ENCODE measurements at regions not wholly inside any gene's neighbourhood (a gene's known extent, or its start where the extent isn't known, plus 50 kb on each side); places are given as distances from the start of the nearest gene placed in this dataset.
"Not testable (repeated sequence)": the region's sequence is repeated elsewhere in the genome, so short reads cannot be mapped to it uniquely, and the experiment has no call there.

DNA sequence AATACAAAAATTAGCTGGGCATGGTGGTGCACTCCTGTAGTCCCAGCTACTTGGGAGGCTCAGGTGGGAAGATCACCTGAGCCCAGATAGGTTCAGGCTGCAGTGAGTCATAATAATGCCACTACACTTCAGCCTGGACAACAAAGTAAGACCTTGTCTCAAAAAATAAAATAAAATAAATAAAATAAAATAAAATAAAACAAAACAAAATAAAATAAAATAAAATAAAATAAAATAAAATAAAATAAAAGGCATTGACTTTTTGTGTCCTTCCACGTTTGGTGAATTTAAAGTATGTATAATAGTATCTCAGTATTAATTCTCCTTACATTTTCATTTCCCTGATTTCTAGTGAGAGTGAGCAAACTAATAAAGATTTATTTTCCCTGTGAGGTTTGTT lies 113.6 kb downstream of the ZIC1 start:
- DNase-seq; ATAC-seq; CTCF ChIA-PET; POLR2A ChIA-PET; H3K27me3 Mint-ChIP-seq (ENCODE audit: low read depth); H3K27ac Mint-ChIP-seq; H3K36me3 Mint-ChIP-seq (ENCODE audit: low read depth); H3K4me3 Mint-ChIP-seq; H3K4me1 Mint-ChIP-seq (ENCODE audit: low read depth): not testable (repeated sequence)
- H3K9me3 Mint-ChIP-seq (ENCODE audit: insufficient read depth) = peaks cover 11% of the 10 kb centered on the region

GRCh38 chr3:147529551-147529950 lies 120.4 kb downstream of the ZIC1 start:
- ChIA-PET POLR2A (no interaction called here), CTCF (no interaction called here)
- Mint-ChIP-seq H3K4me1 (ENCODE audit: low read depth) (no peaks in the 10 kb centered on the region), H3K9me3 (ENCODE audit: insufficient read depth) (peaks cover 11% of the 10 kb centered on the region), H3K27me3 (ENCODE audit: low read depth) (no peaks in the 10 kb centered on the region), H3K27ac (no peak overlapping the region), H3K36me3 (ENCODE audit: low read depth) (no peaks in the 10 kb centered on the region), H3K4me3 (no peak overlapping the region)
- DNase-seq = no peak
- no peak for ATAC-seq

DNA sequence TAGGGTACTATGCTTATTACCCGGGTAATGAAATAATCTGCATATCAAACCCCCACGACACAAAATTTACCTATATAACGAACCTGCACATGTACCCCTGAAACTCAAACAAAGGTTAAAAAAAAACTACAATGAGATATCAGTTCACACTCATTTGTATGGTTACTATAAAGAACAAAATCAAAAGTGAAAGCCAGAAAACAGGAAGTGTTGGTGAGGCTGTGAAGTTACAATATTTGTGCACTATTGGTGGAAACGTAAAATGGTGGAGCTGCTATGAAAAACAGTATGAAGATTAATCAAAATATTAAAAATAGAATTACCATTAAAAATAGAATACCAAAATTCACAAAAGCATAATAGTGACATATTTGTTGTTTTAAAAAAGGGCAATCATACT lies 128.9 kb downstream of the ZIC1 start:
- Mint-ChIP-seq H3K27me3 (ENCODE audit: low read depth) (no peaks in the 10 kb centered on the region), H3K36me3 (ENCODE audit: low read depth) (no peaks in the 10 kb centered on the region), H3K27ac (no peak overlapping the region), H3K4me1 (ENCODE audit: low read depth) (no peaks in the 10 kb centered on the region), H3K4me3 (no peak overlapping the region), H3K9me3 (ENCODE audit: insufficient read depth) (peaks cover 18% of the 10 kb centered on the region)
- CTCF ChIA-PET = no interaction called here
- ATAC-seq (no peak), DNase-seq (no peak)
- POLR2A ChIA-PET = no interaction called here

GRCh38 chr3:147540921-147541320 lies 131.8 kb downstream of the ZIC1 start:
- Mint-ChIP-seq H3K36me3 (ENCODE audit: low read depth) (no peaks in the 10 kb centered on the region), H3K4me1 (ENCODE audit: low read depth) (no peaks in the 10 kb centered on the region), H3K27ac (no peak overlapping the region), H3K27me3 (ENCODE audit: low read depth) (no peaks in the 10 kb centered on the region), H3K4me3 (no peak overlapping the region), H3K9me3 (ENCODE audit: insufficient read depth) (peaks cover 18% of the 10 kb centered on the region)
- ChIA-PET CTCF (no interaction called here), POLR2A (no interaction called here)
- no peak for DNase-seq
- no peak for ATAC-seq

GRCh38 chr3:147544290-147544689 lies 135.1 kb downstream of the ZIC1 start:
- POLR2A ChIA-PET = no interaction called here
- no peak overlapping the region for H3K27ac Mint-ChIP-seq
- H3K4me3 Mint-ChIP-seq = no peak overlapping the region
- H3K4me1 Mint-ChIP-seq (ENCODE audit: low read depth) = no peaks in the 10 kb centered on the region
- no peaks in the 10 kb centered on the region for H3K27me3 Mint-ChIP-seq (ENCODE audit: low read depth)
- H3K36me3 Mint-ChIP-seq (ENCODE audit: low read depth) = no peaks in the 10 kb centered on the region
- DNase-seq (no peak), ATAC-seq (no peak)
- CTCF ChIA-PET = no interaction called here
- H3K9me3 Mint-ChIP-seq (ENCODE audit: insufficient read depth) = peaks cover 18% of the 10 kb centered on the region

- Mint-ChIP-seq H3K36me3 (ENCODE audit: low read depth) (no peaks in the 10 kb centered on the region), H3K27ac (no peak overlapping the region), H3K4me3 (no peak overlapping the region), H3K4me1 (ENCODE audit: low read depth) (no peaks in the 10 kb centered on the region), H3K9me3 (ENCODE audit: insufficient read depth) (no peaks in the 10 kb centered on the region), H3K27me3 (ENCODE audit: low read depth) (no peaks in the 10 kb centered on the region)
- ChIA-PET CTCF (no interaction called here), POLR2A (no interaction called here)
- ATAC-seq = no peak
- no peak for DNase-seq
Observed at GRCh38 chr3:147551491-147551890, 142.3 kb downstream of the ZIC1 start.

GRCh38 chr3:147554332-147554731 lies 145.2 kb downstream of the ZIC1 start:
- H3K36me3 Mint-ChIP-seq (ENCODE audit: low read depth) = no peaks in the 10 kb centered on the region
- no peak for ATAC-seq

GRCh38 chr3:147572970-147573340 lies 163.8 kb downstream of the ZIC1 start:
- H3K4me1 Mint-ChIP-seq (ENCODE audit: low read depth) = no peaks in the 10 kb centered on the region
- H3K27me3 Mint-ChIP-seq (ENCODE audit: low read depth) = no peaks in the 10 kb centered on the region
- no peaks in the 10 kb centered on the region for H3K36me3 Mint-ChIP-seq (ENCODE audit: low read depth)
- no peak overlapping the region for H3K4me3 Mint-ChIP-seq
- no peak overlapping the region for H3K27ac Mint-ChIP-seq
- POLR2A ChIA-PET = no interaction called here
- CTCF ChIA-PET = no interaction called here
- DNase-seq (no peak), ATAC-seq (no peak)
- peaks cover 6% of the 10 kb centered on the region for H3K9me3 Mint-ChIP-seq (ENCODE audit: insufficient read depth)

More at GRCh38 chr3:147554332-147554731, 145.2 kb downstream of the ZIC1 start:
- POLR2A ChIA-PET = no interaction called here
- no peak for DNase-seq
- H3K4me3 Mint-ChIP-seq = no peak overlapping the region
- H3K4me1 Mint-ChIP-seq (ENCODE audit: low read depth) = no peaks in the 10 kb centered on the region
- H3K9me3 Mint-ChIP-seq (ENCODE audit: insufficient read depth) = no peaks in the 10 kb centered on the region
- H3K27me3 Mint-ChIP-seq (ENCODE audit: low read depth) = no peaks in the 10 kb centered on the region
- no peak overlapping the region for H3K27ac Mint-ChIP-seq
- CTCF ChIA-PET = no interaction called here

- ChIA-PET POLR2A (no interaction called here), CTCF (no interaction called here)
Observed at GRCh38 chr3:147574621-147575020, 165.5 kb downstream of the ZIC1 start.

GRCh38 chr3:147575391-147575790 lies 166.2 kb downstream of the ZIC1 start:
- peaks cover 2% of the 10 kb centered on the region for H3K9me3 Mint-ChIP-seq (ENCODE audit: insufficient read depth)
- ATAC-seq (no peak), DNase-seq (no peak)
- H3K4me1 Mint-ChIP-seq (ENCODE audit: low read depth) = no peaks in the 10 kb centered on the region
- H3K36me3 Mint-ChIP-seq (ENCODE audit: low read depth) = no peaks in the 10 kb centered on the region
- CTCF ChIA-PET = no interaction called here
- no peak overlapping the region for H3K4me3 Mint-ChIP-seq
- H3K27me3 Mint-ChIP-seq (ENCODE audit: low read depth) = no peaks in the 10 kb centered on the region
- no peak overlapping the region for H3K27ac Mint-ChIP-seq
- POLR2A ChIA-PET = no interaction called here

More at GRCh38 chr3:147574621-147575020, 165.5 kb downstream of the ZIC1 start:
- H3K9me3 Mint-ChIP-seq (ENCODE audit: insufficient read depth) = peaks cover 6% of the 10 kb centered on the region
- H3K4me3 Mint-ChIP-seq = no peak overlapping the region
- H3K27ac Mint-ChIP-seq = no peak overlapping the region
- DNase-seq (no peak), ATAC-seq (no peak)
- no peaks in the 10 kb centered on the region for H3K36me3 Mint-ChIP-seq (ENCODE audit: low read depth)
- H3K27me3 Mint-ChIP-seq (ENCODE audit: low read depth) = no peaks in the 10 kb centered on the region
- no peaks in the 10 kb centered on the region for H3K4me1 Mint-ChIP-seq (ENCODE audit: low read depth)

DNA sequence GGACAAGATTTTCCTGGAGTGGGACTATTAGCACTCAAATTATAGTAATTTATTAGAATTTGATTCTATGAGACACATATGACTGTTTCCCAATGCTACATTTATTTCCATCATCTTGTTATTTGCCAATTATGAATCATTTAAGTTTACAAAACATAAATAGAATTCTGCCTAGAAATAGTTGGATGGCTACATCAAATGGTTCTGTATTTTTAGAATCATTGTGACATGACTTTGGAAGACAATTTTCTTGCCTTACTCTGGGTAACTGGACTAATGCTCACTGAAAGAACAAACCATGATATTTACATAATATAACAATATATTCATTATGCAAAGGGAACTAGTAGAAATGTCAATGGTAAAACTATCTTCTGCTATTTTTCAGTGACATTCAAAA lies 173.5 kb downstream of the ZIC1 start:
- Mint-ChIP-seq H3K27me3 (ENCODE audit: low read depth) (no peaks in the 10 kb centered on the region), H3K36me3 (ENCODE audit: low read depth) (no peaks in the 10 kb centered on the region), H3K4me1 (ENCODE audit: low read depth) (no peaks in the 10 kb centered on the region), H3K4me3 (no peak overlapping the region), H3K9me3 (ENCODE audit: insufficient read depth) (no peaks in the 10 kb centered on the region), H3K27ac (no peak overlapping the region)
- no peak for ATAC-seq
- POLR2A ChIA-PET = no interaction called here
- CTCF ChIA-PET = no interaction called here
- no peak for DNase-seq

GRCh38 chr3:147589016-147589415 lies 179.9 kb downstream of the ZIC1 start:
- Mint-ChIP-seq H3K4me3 (no peak overlapping the region), H3K36me3 (ENCODE audit: low read depth) (no peaks in the 10 kb centered on the region), H3K4me1 (ENCODE audit: low read depth) (no peaks in the 10 kb centered on the region), H3K9me3 (ENCODE audit: insufficient read depth) (no peaks in the 10 kb centered on the region), H3K27ac (no peak overlapping the region), H3K27me3 (ENCODE audit: low read depth) (no peaks in the 10 kb centered on the region)
- ATAC-seq (no peak), DNase-seq (no peak)
- CTCF ChIA-PET = no interaction called here
- POLR2A ChIA-PET = no interaction called here

DNA sequence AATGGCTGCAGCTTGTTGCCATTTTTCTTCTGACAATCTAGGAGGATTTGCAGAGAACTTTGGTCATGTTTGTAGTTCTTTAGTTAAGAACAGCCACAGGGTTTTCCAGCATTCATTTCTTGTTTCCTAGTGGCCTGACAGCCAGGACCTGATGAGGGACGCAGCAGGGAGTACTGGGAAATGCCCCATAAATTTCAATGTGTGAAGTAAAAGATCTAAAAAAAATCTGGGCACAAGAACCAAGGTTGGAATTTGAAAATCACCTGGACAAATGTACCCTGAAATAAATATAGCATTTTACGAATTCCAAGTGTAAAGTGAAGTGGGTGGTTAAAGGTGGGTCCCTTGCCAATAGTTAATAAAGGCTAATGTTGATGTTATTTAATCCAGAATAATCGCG lies 195.0 kb downstream of the ZIC1 start:
- Mint-ChIP-seq H3K36me3 (ENCODE audit: low read depth) (no peaks in the 10 kb centered on the region), H3K27me3 (ENCODE audit: low read depth) (no peaks in the 10 kb centered on the region), H3K27ac (no peak overlapping the region), H3K9me3 (ENCODE audit: insufficient read depth) (no peaks in the 10 kb centered on the region), H3K4me3 (no peak overlapping the region), H3K4me1 (ENCODE audit: low read depth) (no peaks in the 10 kb centered on the region)
- POLR2A ChIA-PET = no interaction called here
- DNase-seq (no peak), ATAC-seq (no peak)
- CTCF ChIA-PET = no interaction called here

DNA sequence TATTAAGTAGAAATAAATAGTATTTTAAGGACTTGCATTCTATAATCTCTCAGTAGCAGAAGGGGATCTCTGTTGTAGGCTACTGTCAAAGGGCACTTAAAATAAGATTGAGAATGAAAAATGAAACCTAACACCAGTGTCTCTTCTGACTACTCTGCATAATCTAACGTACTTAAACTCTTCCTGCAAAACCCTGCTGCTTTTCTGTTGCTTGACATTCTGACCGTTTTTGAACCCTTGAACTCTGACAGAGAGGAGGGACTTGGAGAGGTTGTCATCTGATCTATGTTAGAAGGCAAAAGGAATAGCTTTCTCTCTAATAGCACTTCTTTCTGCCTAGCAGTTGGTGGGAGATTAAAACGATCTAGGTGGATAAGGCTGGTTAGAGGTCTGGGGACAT lies 204.6 kb downstream of the ZIC1 start:
- Mint-ChIP-seq H3K9me3 (ENCODE audit: insufficient read depth) (no peaks in the 10 kb centered on the region), H3K27ac (no peak overlapping the region), H3K4me3 (no peak overlapping the region), H3K27me3 (ENCODE audit: low read depth) (no peaks in the 10 kb centered on the region), H3K36me3 (ENCODE audit: low read depth) (no peaks in the 10 kb centered on the region), H3K4me1 (ENCODE audit: low read depth) (no peaks in the 10 kb centered on the region)
- POLR2A ChIA-PET = no interaction called here
- DNase-seq (no peak), ATAC-seq (no peak)
- CTCF ChIA-PET = no interaction called here

All from activated CD8-positive, alpha-beta T cell treated with anti-CD3 and anti-CD28 coated beads, Interleukin-2, amount 10 ng/mL, durations not matched to agents 7 days and 5 days (primary cell).